ENCODE measurements at regions not wholly inside any gene's neighbourhood (a gene's known extent, or its start where the extent isn't known, plus 50 kb on each side); places are given as distances from the start of the nearest gene placed in this dataset.

DNA sequence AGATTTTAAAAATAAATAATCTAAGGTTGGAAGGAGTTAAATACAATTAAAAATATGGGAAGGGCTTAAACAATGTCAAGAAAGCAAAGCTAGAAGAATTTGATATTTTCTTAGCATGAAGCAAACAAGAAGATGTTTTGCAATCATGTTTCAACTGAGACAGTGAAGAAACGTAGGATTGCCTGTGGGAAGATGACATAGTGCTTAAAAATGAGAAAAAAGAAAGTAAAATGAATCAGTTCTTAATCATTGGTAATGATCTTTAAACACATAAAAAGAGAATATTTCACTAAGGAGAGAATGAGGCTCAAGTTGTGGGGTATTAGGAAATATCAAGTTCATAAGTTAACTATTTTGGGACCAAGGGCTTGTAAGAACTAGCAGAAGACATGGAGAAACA, 855.0 kb downstream of the METTL15 start:
- Histone ChIP-seq H3K4me3 (ENCODE audit: low read depth, low read length) (no peak overlapping the region), H3K36me3 (ENCODE audit: control insufficient read depth, insufficient read depth, low read length) (no peaks in the 10 kb centered on the region), H3K27me3 (ENCODE audit: control insufficient read depth, insufficient read depth, low read length) (no peaks in the 10 kb centered on the region)
- DNase-seq (ENCODE audit: low read depth) = peak; percentile 78
- POLR2A ChIA-PET = no interaction called here
- TF ChIP-seq, protein P1, sequence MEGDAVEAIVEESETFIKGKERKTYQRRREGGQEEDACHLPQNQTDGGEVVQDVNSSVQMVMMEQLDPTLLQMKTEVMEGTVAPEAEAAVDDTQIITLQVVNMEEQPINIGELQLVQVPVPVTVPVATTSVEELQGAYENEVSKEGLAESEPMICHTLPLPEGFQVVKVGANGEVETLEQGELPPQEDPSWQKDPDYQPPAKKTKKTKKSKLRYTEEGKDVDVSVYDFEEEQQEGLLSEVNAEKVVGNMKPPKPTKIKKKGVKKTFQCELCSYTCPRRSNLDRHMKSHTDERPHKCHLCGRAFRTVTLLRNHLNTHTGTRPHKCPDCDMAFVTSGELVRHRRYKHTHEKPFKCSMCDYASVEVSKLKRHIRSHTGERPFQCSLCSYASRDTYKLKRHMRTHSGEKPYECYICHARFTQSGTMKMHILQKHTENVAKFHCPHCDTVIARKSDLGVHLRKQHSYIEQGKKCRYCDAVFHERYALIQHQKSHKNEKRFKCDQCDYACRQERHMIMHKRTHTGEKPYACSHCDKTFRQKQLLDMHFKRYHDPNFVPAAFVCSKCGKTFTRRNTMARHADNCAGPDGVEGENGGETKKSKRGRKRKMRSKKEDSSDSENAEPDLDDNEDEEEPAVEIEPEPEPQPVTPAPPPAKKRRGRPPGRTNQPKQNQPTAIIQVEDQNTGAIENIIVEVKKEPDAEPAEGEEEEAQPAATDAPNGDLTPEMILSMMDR (IDR thresholded peaks at IDR 0.05; ENCODE audit: insufficient read depth, low read depth, low read length) = no peak
- CTCF ChIA-PET = no interaction called here

- no peaks in the 10 kb centered on the region for H3K36me3 ChIP-seq (ENCODE audit: control insufficient read depth, insufficient read depth, low read length)
Observed at GRCh38 chr11:28962502-28962901, 854.3 kb downstream of the METTL15 start.

GRCh38 chr11:28961726-28962125, 853.5 kb downstream of the METTL15 start:
- POLR2A ChIA-PET = no interaction called here
- Histone ChIP-seq H3K4me3 (ENCODE audit: low read depth, low read length) (no peak overlapping the region), H3K36me3 (ENCODE audit: control insufficient read depth, insufficient read depth, low read length) (no peaks in the 10 kb centered on the region), H3K27me3 (ENCODE audit: control insufficient read depth, insufficient read depth, low read length) (no peaks in the 10 kb centered on the region)
- DNase-seq (ENCODE audit: low read depth) = no peak
- TF ChIP-seq, protein P1 (IDR thresholded peaks at IDR 0.05; ENCODE audit: insufficient read depth, low read depth, low read length) = no peak
- CTCF ChIA-PET = interaction anchor here (0.7 to 0.9 kb wide), 2 partner anchors 204 to 878 kb away, joined by 3 read pairs; no protein-coding TSS in a partner anchor

More at GRCh38 chr11:28962502-28962901, 854.3 kb downstream of the METTL15 start:
- no peak overlapping the region for H3K4me3 ChIP-seq (ENCODE audit: low read depth, low read length)
- H3K27me3 ChIP-seq (ENCODE audit: control insufficient read depth, insufficient read depth, low read length) = no peaks in the 10 kb centered on the region
- POLR2A ChIA-PET = no interaction called here
- DNase-seq (ENCODE audit: low read depth) = no peak
- CTCF ChIA-PET = interaction anchor here (0.7 to 0.9 kb wide), 2 partner anchors 205 to 879 kb away, joined by 3 read pairs; no protein-coding TSS in a partner anchor
- TF ChIP-seq, protein P1 (IDR thresholded peaks at IDR 0.05; ENCODE audit: insufficient read depth, low read depth, low read length) = no peak

- POLR2A ChIA-PET = no interaction called here
- CTCF ChIA-PET = no interaction called here
Observed at GRCh38 chr11:28956446-28956845, 848.3 kb downstream of the METTL15 start.

DNA sequence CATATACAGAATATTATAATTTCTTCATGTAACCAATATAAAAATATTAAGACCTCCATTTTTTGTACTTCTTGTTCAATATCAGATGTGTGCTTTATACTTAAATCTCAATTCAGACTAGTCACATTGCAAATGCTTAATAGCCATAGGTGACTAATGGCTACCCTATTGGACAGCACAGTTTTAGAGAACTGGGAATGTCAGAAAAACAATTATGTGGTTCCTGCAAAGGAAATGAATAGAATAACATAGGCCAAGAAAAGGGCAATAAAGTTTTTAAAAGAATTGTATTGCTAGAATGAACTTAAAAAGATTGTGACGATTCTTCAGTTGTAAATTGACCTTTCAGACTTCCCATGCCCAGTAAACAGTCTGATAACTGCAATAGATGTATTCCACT, 843.0 kb downstream of the METTL15 start:
- POLR2A ChIA-PET = no interaction called here
- CTCF ChIA-PET = no interaction called here
- no peaks in the 10 kb centered on the region for H3K27me3 ChIP-seq (ENCODE audit: control insufficient read depth, insufficient read depth, low read length)
- no peak for DNase-seq (ENCODE audit: low read depth)
- H3K36me3 ChIP-seq (ENCODE audit: control insufficient read depth, insufficient read depth, low read length) = no peaks in the 10 kb centered on the region
- no peak overlapping the region for H3K4me3 ChIP-seq (ENCODE audit: low read depth, low read length)
- TF ChIP-seq, protein P1 (IDR thresholded peaks at IDR 0.05; ENCODE audit: insufficient read depth, low read depth, low read length) = no peak

More at GRCh38 chr11:28956446-28956845, 848.3 kb downstream of the METTL15 start:
- H3K4me3 ChIP-seq (ENCODE audit: low read depth, low read length) = no peak overlapping the region
- TF ChIP-seq, protein P1 (IDR thresholded peaks at IDR 0.05; ENCODE audit: insufficient read depth, low read depth, low read length) = no peak
- no peak for DNase-seq (ENCODE audit: low read depth)
- H3K27me3 ChIP-seq (ENCODE audit: control insufficient read depth, insufficient read depth, low read length) = no peaks in the 10 kb centered on the region
- no peaks in the 10 kb centered on the region for H3K36me3 ChIP-seq (ENCODE audit: control insufficient read depth, insufficient read depth, low read length)
